HTR-8/SVneo (cell line): ENCODE measurements at regions not wholly inside any gene's neighbourhood (a gene's known extent, or its start where the extent isn't known, plus 50 kb on each side); places are given as distances from the start of the nearest gene placed in this dataset.

ENCODE experiments used
- DNase-seq: peaks from one replicate; pipeline ENCODE4 v3.0.0; 2011; ENCODE audit warnings: low spot score, mixed read lengths; ENCODE audit not compliant: insufficient read length
- FAIRE-seq: peaks from 2 replicates; lab custom pipeline; 2011; peaks lifted over from hg19 to GRCh38; lab: Jason Lieb, UNC

DNA sequence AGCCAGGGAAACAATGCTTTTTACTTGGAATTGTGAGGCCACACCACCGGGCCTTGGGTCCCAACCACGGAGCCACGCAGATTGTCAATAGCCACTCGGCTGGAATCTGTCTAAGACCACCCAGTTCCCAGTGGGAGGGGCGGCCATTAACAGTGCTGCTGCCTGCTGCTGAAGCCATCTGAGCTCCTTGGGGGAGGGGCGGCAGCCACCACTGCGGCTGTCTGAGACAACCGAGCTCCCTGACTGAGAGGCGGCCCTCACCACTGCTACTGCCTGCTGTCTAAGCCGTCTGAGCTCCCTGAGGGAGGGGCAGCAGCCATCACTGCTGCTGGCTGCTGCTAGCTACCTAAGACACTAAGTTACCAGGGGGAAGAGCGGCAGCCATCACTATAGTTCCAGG is 64.3 kb downstream of the DMRTA2 start:
- FAIRE-seq, result no peak

GRCh38 chr1:50357186-50357585 is 66.1 kb downstream of the DMRTA2 start:
- no peak for FAIRE-seq
- DNase-seq, result no peak

More for the DNA sequence above, 64.3 kb downstream of the DMRTA2 start:
- DNase-seq, result no peak

DNA sequence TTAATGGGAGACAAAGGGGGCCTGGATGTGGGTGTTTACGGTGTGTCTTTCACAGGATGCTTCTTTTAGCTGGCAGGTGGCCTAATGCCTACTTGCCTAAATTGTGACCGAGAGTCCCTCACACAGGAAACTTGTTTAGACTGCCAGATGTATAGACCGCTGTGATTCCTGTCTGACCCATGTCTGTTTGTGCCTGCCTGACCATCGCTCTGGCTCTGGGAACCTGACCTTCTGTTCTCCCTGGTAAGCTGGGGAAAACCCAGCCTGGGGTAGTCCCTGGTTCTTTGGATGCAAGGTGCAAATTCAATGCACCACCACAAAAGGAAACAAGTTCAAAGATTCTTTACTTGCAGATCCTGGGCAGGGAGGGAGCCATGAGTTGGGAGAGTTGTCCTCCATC is 68.4 kb downstream of the DMRTA2 start:
- DNase-seq (no peak), FAIRE-seq (no peak)

DNA sequence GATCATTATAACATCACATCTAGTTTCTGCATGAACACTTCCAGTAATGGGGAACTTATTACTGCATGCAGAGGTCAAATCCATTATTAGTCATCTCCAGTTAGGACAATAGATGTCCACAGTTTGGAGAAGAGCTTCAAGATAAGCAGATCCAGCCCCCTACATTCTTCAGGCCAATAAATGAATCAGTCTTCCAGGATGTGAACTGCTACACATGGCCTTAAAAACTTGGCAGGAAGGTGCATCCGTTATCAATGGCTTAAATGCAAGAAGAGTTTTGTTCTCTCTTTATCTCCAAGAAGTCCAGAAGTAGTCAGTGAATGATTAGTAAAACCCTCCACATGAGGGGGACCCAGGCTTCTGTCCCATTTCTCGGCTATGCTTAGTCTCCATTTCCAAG is 70.8 kb downstream of the DMRTA2 start:
- FAIRE-seq, result no peak
- DNase-seq, result no peak

DNA sequence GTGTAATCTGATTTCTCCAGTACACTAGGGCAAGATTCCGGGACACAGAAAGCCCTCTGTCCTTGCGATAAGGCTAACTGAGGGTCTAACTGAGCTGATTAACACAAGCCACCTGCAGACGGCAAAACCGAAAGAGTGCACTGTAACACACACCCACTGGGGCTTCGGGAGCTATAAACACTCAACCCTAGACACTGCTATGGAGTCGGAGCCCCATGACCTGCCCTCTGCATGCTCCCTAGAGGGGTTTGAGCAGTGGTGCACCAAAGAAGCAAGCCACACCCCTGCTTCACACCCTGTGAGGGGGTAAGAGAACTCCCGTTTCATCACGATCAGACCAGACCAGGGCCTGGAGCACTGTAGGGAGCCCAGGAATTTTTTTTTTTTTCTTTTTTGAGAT is 72.4 kb downstream of the DMRTA2 start:
- FAIRE-seq (no peak), DNase-seq (no peak)

GRCh38 chr1:50350421-50350820 is 72.8 kb downstream of the DMRTA2 start:
- DNase-seq, result no peak
- FAIRE-seq, result no peak

DNA sequence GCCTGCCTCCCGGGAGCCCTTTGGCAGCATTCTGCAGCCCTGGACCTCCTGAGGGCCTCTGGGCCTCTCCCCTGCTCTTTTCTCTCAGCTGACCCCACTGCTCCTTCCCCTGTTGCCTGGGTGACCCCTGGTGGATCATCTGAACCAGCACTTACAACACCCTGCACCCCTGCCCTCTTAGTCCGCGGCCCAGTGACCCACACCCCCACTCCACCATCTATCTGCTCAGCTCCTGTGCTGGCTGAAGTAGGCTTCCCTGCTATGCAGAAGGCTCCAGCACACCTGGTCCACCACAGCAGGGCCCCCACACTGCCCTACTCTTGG is 74.0 kb downstream of the DMRTA2 start:
- no peak for DNase-seq
- FAIRE-seq, result no peak

- FAIRE-seq, result no peak
Observed at GRCh38 chr1:50348449-50349241, 74.6 kb downstream of the DMRTA2 start.

DNA sequence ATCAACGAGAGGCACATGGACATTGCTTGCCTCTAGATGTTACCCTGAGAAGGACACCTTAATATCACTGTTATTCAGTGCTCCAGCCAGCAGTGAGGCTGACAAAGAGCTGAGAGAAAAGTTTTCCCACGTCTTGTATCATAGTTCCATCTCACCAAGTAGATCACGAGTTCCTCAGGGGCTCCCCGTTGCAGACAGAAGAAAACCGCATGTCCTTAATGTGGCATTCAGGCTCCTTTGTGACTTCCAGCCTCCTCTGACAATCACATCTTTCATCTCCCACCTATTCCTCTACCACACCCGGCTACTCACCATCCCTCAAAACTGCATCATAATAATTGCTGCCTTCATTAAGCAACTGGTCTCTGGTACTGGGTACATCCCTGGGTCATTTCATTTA is 75.3 kb downstream of the DMRTA2 start:
- FAIRE-seq (no peak), DNase-seq (no peak)

More at GRCh38 chr1:50348449-50349241, 74.6 kb downstream of the DMRTA2 start:
- DNase-seq, result peak; percentile 71

DNA sequence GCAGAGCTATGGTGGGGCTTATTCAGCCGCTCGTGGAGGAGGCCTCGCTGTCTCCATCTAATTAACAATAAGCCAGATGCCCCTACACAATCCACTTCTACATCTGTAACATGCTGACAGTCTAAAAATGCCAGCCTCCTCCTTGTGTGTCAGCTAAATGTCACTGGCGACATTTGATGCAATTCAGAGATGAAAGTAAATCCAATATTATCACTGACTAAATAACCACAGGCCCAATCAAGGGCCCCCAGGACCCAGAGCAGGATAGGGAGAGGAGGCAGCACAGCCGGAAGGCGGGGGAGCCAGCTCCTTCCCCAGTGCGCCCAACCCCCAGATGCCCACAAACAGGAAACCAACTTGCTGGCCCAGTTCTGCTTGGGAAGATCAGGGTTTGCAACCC is 76.6 kb downstream of the DMRTA2 start:
- FAIRE-seq, result no peak
- DNase-seq, result no peak

DNA sequence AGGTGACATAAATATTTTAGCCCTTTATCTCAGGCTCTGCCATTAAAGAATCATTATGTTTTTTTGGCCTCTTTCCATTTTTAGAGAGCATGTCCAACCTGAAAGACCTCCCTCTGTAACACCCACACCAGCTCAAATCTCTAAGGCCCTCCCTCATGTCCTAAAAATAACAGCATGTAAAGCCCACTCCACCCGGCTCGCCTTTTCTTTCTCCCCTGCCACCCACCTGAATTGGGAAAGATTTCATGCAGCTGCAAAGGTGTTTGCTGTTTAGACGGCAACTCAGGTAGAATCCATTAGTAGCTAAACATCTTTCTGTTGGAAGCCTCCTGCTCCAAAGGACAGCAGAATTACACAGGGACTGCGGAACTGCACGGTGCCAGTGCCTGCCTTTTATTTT is 79.9 kb downstream of the DMRTA2 start:
- FAIRE-seq (no peak), DNase-seq (no peak)

GRCh38 chr1:50342525-50342924 is 80.7 kb downstream of the DMRTA2 start:
- no peak for DNase-seq
- FAIRE-seq, result no peak

DNA sequence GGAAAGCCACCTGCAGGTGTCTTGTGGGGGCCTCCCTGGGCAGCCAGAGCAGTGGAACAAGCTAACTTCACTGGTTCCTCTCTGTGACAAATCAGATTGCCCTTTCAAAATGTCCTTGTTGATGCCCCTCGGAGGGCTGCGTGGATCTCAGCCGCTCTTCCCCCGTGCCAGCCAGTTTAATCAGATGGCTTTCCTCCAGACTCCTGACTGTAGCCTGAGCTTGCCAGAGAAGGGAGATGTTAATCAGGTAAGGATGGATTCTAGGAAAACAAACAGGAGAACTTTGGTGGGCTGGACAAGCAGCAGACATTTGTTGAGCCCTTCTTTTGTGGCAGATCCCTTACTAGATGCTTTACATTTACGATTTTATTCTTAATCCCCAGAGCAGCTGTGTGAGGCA is 88.2 kb downstream of the DMRTA2 start:
- FAIRE-seq (no peak), DNase-seq (no peak)

GRCh38 chr1:50333595-50333974 is 89.7 kb downstream of the DMRTA2 start:
- FAIRE-seq (no peak), DNase-seq (no peak)

DNA sequence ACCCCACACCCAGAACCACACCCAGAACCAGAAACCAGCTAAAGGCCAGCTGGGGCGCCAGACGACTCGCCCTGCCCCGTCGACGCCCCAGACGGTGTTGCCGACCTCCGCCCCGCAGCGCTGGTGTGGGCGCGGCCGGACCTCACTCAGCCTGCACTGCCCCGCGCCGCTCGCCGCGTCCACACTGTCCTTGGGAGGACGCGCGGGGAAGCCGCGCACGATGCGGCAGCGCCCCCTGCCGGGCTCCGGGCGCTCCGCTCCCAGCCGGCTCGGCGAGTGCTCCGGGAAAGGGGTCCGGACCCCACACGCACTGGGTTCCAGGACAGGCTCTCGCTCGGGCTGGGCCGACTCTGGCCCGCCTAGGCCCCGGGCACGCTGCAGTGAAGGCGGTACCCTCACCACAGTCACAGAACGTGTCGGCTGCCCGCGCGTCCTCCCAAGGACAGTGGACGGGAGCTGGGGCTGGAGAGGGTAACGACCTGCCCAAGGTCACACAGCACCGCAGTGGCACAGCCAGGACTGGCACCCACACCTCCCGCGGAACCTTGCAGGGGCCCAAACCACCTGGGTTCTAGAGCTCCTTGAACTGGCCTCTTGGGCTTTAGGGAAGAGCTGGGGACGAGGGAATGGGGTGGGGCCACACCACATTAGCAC is 90.2 kb downstream of the DMRTA2 start:
- FAIRE-seq (no peak), DNase-seq (peak; percentile 20)

DNA sequence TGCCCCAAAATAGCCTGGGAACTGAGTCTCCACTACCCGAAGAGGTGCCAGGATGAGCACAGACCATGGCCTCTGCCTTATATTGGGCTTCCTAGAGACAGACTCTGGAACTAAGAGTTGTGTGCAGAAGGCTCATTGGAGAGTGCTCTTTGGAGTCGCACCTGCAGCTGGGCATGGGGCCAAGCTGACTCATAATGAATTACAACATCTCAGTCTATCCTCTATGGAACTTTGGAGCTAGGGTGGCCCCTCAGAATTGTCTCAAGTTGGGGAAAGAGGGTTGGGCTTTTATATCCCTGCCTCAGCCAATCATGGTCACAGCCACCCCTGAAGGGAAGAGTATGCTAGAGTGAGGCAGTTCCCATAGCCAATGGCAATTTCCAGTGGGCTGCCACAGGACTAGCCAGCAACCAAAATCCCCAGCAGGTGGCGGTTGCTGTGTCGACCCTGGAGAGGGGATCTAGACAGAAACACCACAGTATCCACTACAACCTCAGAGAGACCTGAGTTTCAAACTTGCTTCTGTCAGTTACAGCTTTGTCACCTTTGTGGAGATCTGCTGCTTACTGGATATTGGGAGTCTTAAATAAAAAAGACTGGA is 93.8 kb downstream of the DMRTA2 start:
- FAIRE-seq, result no peak
- DNase-seq, result no peak

GRCh38 chr1:50328552-50328951 is 94.7 kb downstream of the DMRTA2 start:
- FAIRE-seq (no peak), DNase-seq (no peak)

DNA sequence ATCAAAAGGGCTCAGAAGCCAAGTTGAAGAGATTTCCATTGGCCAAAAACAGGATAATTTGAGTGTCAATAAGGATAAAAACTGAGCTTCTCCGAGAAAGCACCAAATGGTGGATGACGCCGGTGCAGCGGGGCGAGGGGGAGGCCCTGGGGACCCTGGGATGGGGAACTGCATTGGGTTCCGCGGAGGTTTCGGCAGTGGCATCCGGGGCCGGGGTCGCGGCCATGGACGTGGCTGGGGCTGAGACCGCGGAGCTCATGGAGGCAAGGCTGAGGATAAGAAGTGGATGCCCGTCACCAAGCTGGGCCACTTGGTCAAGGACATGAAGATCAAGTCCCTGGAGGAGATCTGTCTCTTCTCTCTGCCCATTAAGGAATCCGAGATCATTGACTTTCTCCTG is 97.2 kb downstream of the DMRTA2 start:
- DNase-seq, result no peak
- FAIRE-seq, result no peak

GRCh38 chr1:50322579-50322978 is 100.7 kb downstream of the DMRTA2 start:
- DNase-seq, result no peak
- no peak for FAIRE-seq

- no peak for FAIRE-seq
Observed at GRCh38 chr1:50318428-50318827, 104.8 kb downstream of the DMRTA2 start.

DNA sequence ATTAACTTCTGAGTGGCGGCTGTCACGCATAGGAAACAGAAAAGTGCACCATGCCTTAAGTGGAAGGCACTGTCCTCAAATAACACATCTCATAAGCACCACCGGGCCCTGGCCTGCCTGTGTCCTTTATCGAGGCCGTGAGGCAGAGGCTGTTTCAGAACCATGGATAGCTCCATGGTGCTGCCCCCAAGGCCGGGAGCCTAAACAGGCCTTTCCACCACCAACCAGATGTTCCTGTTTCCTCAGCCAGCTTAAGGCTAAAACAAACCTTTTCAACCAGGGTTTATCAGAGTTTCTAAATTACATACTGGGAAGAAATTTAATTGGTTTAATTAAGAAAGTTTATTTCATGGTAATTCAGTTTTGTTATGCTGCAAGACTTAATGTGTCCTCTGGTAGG is 114.4 kb downstream of the DMRTA2 start:
- FAIRE-seq (no peak), DNase-seq (no peak)

More at GRCh38 chr1:50318428-50318827, 104.8 kb downstream of the DMRTA2 start:
- no peak for DNase-seq

DNA sequence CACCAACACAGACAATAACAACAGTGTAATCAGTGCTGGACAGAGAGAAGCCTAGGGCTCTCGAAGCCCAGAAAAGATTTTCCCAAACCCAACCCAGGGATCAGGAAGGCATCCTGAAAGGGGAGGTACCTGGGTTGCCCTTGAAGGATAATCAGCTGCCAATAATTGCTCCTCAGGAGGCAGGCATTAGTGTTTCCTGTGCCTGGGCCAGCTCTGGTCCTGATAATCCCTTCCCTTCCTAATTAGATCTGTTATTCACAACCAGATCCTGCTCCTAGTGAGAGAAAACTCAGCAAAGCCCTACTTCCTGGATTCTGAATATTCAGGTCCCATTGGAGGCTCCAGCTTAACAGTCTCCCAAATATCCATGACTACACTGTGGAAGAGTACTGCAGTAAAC is 117.4 kb downstream of the DMRTA2 start:
- DNase-seq (no peak), FAIRE-seq (no peak)
